IPS DF 6.9 (cell line): ENCODE measurements at regions not wholly inside any gene's neighbourhood (a gene's known extent, or its start where the extent isn't known, plus 50 kb on each side); places are given as distances from the start of the nearest gene placed in this dataset.

Experiments used
- DNase-seq: peaks from one replicate; pipeline ENCODE4 v3.0.0-alpha.2; 2013; ENCODE audit warnings: low read depth, low spot score
- H3K27ac ChIP-seq: one replicate; pipeline ENCODE4 v1.5.1; 2013; ENCODE audit warnings: low read length, control low read depth
- H3K27me3 ChIP-seq: 2 replicates; pipeline ENCODE4 v1.6.1; 2013; ENCODE audit warnings: mild to moderate bottlenecking, low read length; ENCODE audit not compliant: control insufficient read depth, insufficient read depth
- H3K36me3 ChIP-seq: 2 replicates; pipeline ENCODE4 v1.6.1; 2013; ENCODE audit warnings: low read length; ENCODE audit not compliant: control insufficient read depth, insufficient read depth
- H3K4me1 ChIP-seq: 2 replicates; pipeline ENCODE4 v1.6.1; 2013; ENCODE audit warnings: low read length; ENCODE audit not compliant: control insufficient read depth, insufficient read depth
- H3K4me3 ChIP-seq: 2 replicates; pipeline ENCODE4 v1.5.1; 2013; ENCODE audit warnings: mild to moderate bottlenecking, low read length
- H3K9me3 ChIP-seq: 2 replicates; pipeline ENCODE4 v1.6.1; 2013; ENCODE audit warnings: low read length, inconsistent platforms; ENCODE audit not compliant: control insufficient read depth, insufficient read depth
- WGBS: extraction: QIAGEN DNeasy Blood & Tissue Kit; methylation state at CpG from one replicate; pipeline ENCODE4 v1.1.7; 2013; ENCODE audit warnings: mixed read lengths, missing lambda C conversion rate; ENCODE audit not compliant: insufficient read length, insufficient coverage; 5-methylcytosine and 5-hydroxymethylcytosine counted together

GRCh38 chr7:25069900-25070443 is 55.1 kb downstream of the CYCS start:
- H3K4me1 ChIP-seq: no peaks in the 10 kb centered on the region
- no CpG with 5 or more reads among the region's 11 CpGs for WGBS
- H3K36me3 ChIP-seq: no peaks in the 10 kb centered on the region
- H3K27me3 ChIP-seq: no peaks in the 10 kb centered on the region
- no peaks in the 10 kb centered on the region for H3K9me3 ChIP-seq
- H3K27ac ChIP-seq: no peak overlapping the region
- DNase-seq: peak; percentile 55
- no peak overlapping the region for H3K4me3 ChIP-seq

DNA sequence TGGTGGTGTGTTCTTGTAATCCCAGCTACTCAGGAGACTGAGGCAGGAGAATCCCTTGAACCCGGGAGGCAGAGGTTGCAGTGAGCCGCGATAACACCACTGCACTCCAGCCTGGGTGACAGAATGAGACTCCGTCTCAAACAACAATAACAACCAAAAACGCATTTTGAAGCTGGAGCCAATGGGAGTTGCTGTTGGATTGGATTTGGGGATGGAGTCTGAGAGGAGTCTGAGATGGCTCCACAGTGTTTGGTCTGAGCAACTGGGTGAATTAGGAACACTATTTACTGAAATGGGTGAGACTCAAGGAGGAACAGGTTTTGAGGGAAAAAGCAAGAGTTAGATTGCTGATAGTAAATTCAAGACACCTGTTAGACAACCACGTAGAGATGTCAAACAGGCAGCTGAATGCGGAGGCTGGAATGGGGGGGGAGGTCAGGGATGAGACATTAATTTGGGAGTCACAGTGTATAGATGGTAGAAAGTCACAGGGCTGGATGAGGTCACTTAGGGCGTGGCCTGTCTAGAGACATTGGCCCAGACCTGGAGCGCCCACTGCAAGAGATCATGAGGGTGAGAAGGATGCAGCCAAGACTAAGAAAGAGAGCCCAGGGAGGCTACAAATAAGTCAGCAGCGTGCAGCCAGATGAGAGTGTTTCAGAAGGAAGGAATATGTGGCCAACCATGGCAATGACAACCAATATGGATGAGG is 56.4 kb downstream of the CYCS start:
- no peaks in the 10 kb centered on the region for H3K36me3 ChIP-seq
- H3K27me3 ChIP-seq: no peaks in the 10 kb centered on the region
- no peak overlapping the region for H3K4me3 ChIP-seq
- no peak for DNase-seq
- no peak overlapping the region for H3K27ac ChIP-seq
- no CpG with 5 or more reads among the region's 10 CpGs for WGBS
- H3K9me3 ChIP-seq: no peaks in the 10 kb centered on the region
- H3K4me1 ChIP-seq: no peaks in the 10 kb centered on the region

DNA sequence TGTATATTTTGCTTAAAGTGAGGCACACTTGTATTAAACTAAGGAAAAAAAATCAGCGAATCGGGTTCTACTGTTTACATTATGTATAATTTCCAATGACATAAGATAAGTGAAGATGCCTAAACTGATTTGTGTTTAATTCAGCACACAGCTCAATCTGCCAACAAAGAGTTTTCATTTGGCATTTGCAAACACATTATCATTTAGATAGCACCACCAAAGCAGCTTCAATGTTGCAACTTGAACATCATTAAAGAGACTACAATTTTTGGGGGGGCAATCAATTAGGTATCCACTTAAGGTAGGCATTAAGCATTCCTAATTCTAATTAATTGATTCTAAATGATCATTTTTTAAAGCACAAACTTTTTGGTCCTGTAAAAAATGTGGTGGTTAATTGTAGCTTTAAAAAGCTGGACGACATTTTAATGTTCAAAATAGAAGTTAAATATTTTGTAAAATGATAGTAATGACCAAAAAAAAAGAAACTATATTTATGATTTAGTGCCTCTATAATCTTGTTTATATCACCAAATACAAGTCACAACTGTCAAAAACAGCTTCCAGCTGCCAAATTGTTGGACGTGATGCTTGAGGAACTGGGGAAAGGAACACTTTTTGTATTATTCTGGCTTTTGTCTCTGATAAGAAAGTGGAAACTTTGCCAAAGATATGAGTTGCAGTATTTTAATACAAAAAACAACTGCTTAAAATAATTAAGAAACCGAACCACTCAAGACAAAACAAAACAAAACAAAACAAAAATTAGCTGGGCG is 57.1 kb downstream of the CYCS start:
- no peaks in the 10 kb centered on the region for H3K36me3 ChIP-seq
- no peaks in the 10 kb centered on the region for H3K9me3 ChIP-seq
- DNase-seq: no peak
- no CpG with 5 or more reads among the region's 6 CpGs for whole genome bisulfite sequencing
- H3K27ac ChIP-seq: no peak overlapping the region
- no peaks in the 10 kb centered on the region for H3K27me3 ChIP-seq
- H3K4me1 ChIP-seq: no peaks in the 10 kb centered on the region
- no peak overlapping the region for H3K4me3 ChIP-seq

DNA sequence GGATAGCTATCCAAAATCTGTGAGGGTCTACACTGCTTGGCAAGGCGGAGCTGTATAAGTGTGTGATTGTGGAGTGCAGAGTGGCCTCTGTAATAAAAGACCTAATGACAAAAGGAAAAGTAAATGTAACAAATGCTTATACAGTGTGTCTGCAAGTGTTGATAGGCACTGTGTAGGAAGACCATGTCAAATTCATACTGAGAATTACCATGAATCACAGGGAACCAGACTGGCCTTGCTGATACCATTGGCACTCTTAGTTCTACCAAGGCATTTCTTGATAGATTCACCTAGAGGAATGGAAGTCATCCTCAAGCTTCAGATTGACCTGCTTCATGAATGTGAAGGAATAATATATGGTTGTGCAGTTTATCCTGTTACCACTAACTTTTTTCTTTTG is 58.8 kb downstream of the CYCS start:
- no peak overlapping the region for H3K4me3 ChIP-seq
- H3K27me3 ChIP-seq: no peaks in the 10 kb centered on the region
- no peak overlapping the region for H3K27ac ChIP-seq
- no peaks in the 10 kb centered on the region for H3K4me1 ChIP-seq
- H3K36me3 ChIP-seq: no peaks in the 10 kb centered on the region
- DNase-seq: no peak
- WGBS: no CpG with 5 or more reads among the region's 1 CpG
- H3K9me3 ChIP-seq: no peaks in the 10 kb centered on the region

GRCh38 chr7:25062380-25062779 is 62.7 kb downstream of the CYCS start:
- Histone ChIP-seq H3K27me3 (no peaks in the 10 kb centered on the region), H3K36me3 (no peaks in the 10 kb centered on the region), H3K4me1 (no peaks in the 10 kb centered on the region), H3K9me3 (no peaks in the 10 kb centered on the region), H3K4me3 (no peak overlapping the region), H3K27ac (no peak overlapping the region)
- no CpG with 5 or more reads among the region's 4 CpGs for WGBS
- DNase-seq: no peak

- Histone ChIP-seq H3K27me3 (no peaks in the 10 kb centered on the region), H3K27ac (no peak overlapping the region), H3K4me1 (no peaks in the 10 kb centered on the region), H3K4me3 (no peak overlapping the region), H3K9me3 (no peaks in the 10 kb centered on the region), H3K36me3 (no peaks in the 10 kb centered on the region)
- no peak for DNase-seq
- WGBS: no CpG with 5 or more reads among the region's 17 CpGs
Measured at GRCh38 chr7:25060487-25061055, 64.5 kb downstream of the CYCS start.

GRCh38 chr7:25059576-25059975 is 65.5 kb downstream of the CYCS start:
- no peak overlapping the region for H3K27ac ChIP-seq
- DNase-seq: no peak
- no CpG with 5 or more reads among the region's 7 CpGs for whole genome bisulfite sequencing
- H3K4me3 ChIP-seq: no peak overlapping the region
- H3K9me3 ChIP-seq: no peaks in the 10 kb centered on the region
- no peaks in the 10 kb centered on the region for H3K4me1 ChIP-seq
- H3K27me3 ChIP-seq: no peaks in the 10 kb centered on the region
- no peaks in the 10 kb centered on the region for H3K36me3 ChIP-seq

- WGBS: no CpG with 5 or more reads among the region's 4 CpGs
- Histone ChIP-seq H3K27me3 (no peaks in the 10 kb centered on the region), H3K27ac (no peak overlapping the region), H3K36me3 (no peaks in the 10 kb centered on the region), H3K9me3 (no peaks in the 10 kb centered on the region), H3K4me3 (no peak overlapping the region), H3K4me1 (no peaks in the 10 kb centered on the region)
- DNase-seq: no peak
Measured at GRCh38 chr7:25056368-25056767, 68.7 kb downstream of the CYCS start.

DNA sequence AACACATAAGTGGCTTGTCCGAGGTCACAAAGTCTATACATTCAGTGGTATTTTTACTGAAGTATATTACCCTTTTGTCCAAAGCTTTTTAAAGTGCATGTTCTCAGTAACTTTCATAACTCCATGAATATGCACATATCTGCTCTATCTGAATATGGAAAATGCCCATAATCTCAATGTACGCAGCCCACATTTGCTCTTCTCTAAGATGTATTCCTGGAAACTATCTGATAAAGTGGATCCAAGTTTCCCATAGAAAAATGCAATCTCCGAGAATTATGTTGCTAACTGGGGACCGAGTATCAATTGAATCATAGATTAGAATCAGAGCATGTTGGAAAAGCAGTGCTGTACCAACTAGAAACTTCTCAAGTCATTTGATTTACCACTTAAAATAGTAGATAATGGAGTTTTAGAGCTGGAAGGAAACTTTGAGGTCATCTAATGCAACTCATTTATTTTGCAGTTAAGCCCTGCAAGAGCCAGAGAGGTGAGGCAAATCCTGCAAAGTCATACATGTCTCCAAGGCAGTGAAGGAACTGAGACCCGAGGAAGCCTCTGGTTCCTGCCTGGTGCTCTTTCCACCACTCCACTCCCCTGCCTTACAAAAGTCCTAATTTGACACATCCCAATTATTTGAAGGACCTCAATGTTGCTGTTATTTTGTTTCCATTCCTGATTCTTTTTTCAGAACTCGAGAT is 69.4 kb downstream of the CYCS start:
- Histone ChIP-seq H3K4me3 (no peak overlapping the region), H3K4me1 (no peaks in the 10 kb centered on the region), H3K27ac (no peak overlapping the region), H3K9me3 (no peaks in the 10 kb centered on the region), H3K27me3 (no peaks in the 10 kb centered on the region), H3K36me3 (no peaks in the 10 kb centered on the region)
- no CpG with 5 or more reads among the region's 6 CpGs for WGBS
- no peak for DNase-seq

DNA sequence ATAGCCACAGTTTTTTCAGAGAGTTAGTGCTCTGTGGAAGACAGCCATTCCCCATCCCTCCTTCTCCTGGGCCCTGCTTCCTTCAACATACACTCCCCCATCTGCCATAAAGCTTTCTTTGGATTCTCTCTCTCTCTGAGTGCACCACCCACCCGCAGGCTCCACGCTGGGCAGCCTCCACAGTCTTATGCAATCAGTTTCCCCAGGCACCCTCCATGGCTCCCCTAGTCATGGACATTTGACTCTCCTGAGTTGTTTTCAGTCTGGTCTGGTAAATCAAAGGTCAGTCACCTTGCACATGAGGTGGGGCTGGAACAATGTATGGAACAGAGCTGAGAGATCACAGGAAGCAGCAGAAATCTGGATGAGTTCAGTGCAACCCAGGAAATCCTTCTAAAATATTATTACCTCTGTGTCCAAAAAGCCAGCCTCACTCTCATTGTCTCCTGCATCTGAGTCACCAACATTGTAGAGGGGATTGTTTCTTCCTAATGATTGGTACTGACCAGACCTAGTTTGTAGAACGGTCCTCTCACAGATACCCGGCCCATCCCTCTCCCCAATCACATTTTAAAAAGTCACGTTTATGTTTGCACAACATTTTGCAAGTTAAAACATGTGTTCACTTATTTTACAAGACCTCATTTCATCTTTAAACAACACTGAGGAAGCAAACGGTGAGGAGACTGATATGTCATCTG is 70.1 kb downstream of the CYCS start:
- no peak overlapping the region for H3K4me3 ChIP-seq
- no peaks in the 10 kb centered on the region for H3K4me1 ChIP-seq
- H3K9me3 ChIP-seq: no peaks in the 10 kb centered on the region
- DNase-seq: no peak
- no peaks in the 10 kb centered on the region for H3K27me3 ChIP-seq
- WGBS: no CpG with 5 or more reads among the region's 6 CpGs
- H3K36me3 ChIP-seq: no peaks in the 10 kb centered on the region
- H3K27ac ChIP-seq: no peak overlapping the region
